ENCODE measurements at regions not wholly inside any gene's neighbourhood (a gene's known extent, or its start where the extent isn't known, plus 50 kb on each side); places are given as distances from the start of the nearest gene placed in this dataset.
"Not testable (repeated sequence)": the region's sequence is repeated elsewhere in the genome, so short reads cannot be mapped to it uniquely, and the experiment has no call there.

DNA sequence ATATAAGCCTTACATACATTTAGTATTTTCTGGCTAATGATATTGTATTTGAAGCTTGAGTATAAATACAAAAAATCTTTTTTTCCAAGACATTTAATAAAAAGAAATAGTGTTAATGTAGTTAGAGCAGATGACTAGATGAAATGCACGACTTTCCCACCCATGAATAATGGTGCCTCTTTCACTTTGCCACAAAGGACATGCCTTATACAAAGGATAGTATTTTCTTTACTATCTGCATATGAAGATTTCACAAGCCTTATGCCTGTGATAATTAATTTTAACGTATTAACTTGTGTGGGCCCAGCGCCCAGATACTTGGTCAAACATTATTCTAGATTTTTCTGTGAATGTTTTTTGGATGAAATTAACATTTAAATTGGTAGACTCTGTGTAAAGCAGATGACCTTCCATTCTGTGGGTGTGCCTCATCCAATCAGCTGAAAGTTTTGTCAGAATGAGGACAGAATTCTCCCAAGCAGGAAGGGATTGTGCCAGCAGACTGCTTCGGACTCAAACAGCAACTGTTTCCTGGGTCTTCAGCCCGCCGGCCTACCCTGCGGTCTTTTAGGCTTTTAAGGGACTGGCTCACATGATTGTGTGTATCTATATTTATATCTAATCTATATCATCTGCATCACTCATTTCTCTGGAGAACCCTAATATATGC lies 115.4 kb downstream of the USP22 start:
- TF ChIP-seq CTCF (conservative IDR thresholded peaks at IDR 0.05; ENCODE audit: low read depth, low read length), result no peak
- no peak for DNase-seq (ENCODE audit: low read depth)
- H3K4me3 ChIP-seq (ENCODE audit: low read depth, low read length), result no peak overlapping the region

DNA sequence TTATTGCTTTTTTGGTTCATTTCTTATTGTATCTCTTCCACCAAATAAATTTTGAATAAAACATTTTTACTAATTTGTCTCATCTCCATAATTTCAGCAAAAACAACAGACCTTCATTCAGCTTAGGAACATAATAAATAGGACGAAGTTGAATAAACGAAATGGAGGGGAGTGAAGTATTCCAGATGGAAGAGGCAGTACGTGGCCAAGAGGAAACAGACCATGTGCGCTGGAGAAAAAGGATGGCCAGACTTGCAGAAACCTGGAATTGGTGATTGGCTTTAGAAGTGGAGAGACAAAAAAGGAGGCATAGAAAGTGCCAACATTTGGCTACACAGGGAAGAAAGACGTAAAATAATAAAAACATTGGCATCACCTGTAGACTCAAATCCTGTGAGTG lies 113.5 kb downstream of the USP22 start:
- no peak for DNase-seq (ENCODE audit: low read depth)
- no peak for TF ChIP-seq CTCF (conservative IDR thresholded peaks at IDR 0.05; ENCODE audit: low read depth, low read length)
- H3K4me3 ChIP-seq (ENCODE audit: low read depth, low read length), result no peak overlapping the region

- no peak overlapping the region for H3K4me3 ChIP-seq (ENCODE audit: low read depth, low read length)
- no peak for TF ChIP-seq CTCF (conservative IDR thresholded peaks at IDR 0.05; ENCODE audit: low read depth, low read length)
- peak; percentile 44 for DNase-seq (ENCODE audit: low read depth)
Measured at GRCh38 chr17:20930081-20930760, 112.6 kb downstream of the USP22 start.

DNA sequence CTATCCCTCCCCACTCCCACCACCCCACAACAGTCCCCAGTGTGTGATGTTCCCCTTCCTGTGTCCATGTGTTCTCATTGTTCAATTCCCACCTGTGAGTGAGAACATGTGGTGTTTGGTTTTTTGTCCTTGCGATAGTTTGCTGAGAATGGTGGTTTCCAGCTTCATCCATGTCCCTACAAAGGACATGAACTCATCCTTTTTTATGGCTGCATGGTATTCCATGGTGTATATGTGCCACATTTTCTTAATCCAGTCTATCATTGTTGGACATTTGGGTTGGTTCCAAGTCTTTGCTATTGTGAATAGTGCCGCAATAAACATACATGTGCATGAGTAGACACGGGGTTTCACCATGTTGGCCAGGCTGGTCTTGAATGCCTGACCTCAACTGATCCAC lies 109.8 kb downstream of the USP22 start:
- not testable (repeated sequence) for H3K4me3 ChIP-seq (ENCODE audit: low read depth, low read length); DNase-seq (ENCODE audit: low read depth)

DNA sequence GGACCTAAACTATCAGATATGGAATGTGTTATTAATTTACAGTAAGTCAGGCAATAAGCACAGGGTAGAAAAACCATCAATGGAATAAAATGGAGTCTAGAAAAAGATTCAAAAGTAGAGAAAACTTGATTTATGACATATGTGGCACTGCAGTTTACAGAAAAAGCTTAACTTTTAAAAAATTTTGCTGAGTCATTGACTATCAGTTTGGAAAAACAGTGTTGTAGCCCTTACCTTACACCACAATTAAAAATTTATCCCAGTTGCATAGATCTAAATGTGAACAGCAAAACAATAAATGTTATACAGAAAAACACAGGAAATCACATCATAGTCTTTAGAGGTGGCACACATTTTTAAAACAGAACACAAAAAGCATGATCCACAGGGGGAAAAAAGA lies 108.5 kb downstream of the USP22 start:
- H3K4me3 ChIP-seq (ENCODE audit: low read depth, low read length), result no peak overlapping the region
- no peak for DNase-seq (ENCODE audit: low read depth)
- TF ChIP-seq CTCF (conservative IDR thresholded peaks at IDR 0.05; ENCODE audit: low read depth, low read length), result no peak

GRCh38 chr17:20935740-20936139 lies 107.1 kb downstream of the USP22 start:
- no peak for TF ChIP-seq CTCF (conservative IDR thresholded peaks at IDR 0.05; ENCODE audit: low read depth, low read length)
- no peak overlapping the region for H3K4me3 ChIP-seq (ENCODE audit: low read depth, low read length)
- DNase-seq (ENCODE audit: low read depth), result peak; percentile 92

DNA sequence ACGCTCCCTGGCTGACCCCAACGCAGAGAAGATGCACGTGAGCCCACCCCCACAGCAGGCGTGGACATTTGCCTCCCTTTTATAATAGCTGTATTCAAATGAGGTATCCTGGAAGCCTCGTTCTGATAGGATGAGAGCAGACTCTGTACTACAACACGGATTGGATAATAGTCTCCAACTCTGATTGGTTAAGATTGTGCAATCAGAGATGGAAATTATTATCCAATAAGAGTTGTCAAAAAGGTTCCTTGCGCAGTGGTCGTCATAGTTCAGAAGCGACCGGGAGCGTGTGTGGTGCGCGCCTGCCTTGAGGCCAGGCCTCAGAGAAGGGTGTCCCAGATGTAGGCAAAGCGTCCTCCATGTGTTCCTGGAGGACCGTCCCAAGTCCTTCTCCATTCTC lies 104.6 kb downstream of the USP22 start:
- no peak for TF ChIP-seq CTCF (conservative IDR thresholded peaks at IDR 0.05; ENCODE audit: low read depth, low read length)
- no peak for DNase-seq (ENCODE audit: low read depth)
- H3K4me3 ChIP-seq (ENCODE audit: low read depth, low read length), result no peak overlapping the region

Data from choroid plexus epithelial cell (primary cell).